ENCODE measurements at regions not wholly inside any gene's neighbourhood (a gene's known extent, or its start where the extent isn't known, plus 50 kb on each side); places are given as distances from the start of the nearest gene placed in this dataset.
A peak's percentile ranks its signal among the peaks of the same experiment; 100 is the strongest.
"Not testable (repeated sequence)": the region's sequence is repeated elsewhere in the genome, so short reads cannot be mapped to it uniquely, and the experiment has no call there.

- no peak for FAIRE-seq
- DNase-seq (ENCODE audit: low spot score) = no peak
These were observed 698.6 kb upstream of the B3GALT2 start for GRCh38 chr1:193884848-193885558.

GRCh38 chr1:193877920-193878319 is 691.5 kb upstream of the B3GALT2 start:
- not testable (repeated sequence) for FAIRE-seq; DNase-seq (ENCODE audit: low spot score)

- FAIRE-seq = no peak
- no peak for DNase-seq (ENCODE audit: low spot score)
These were observed 682.0 kb upstream of the B3GALT2 start for GRCh38 chr1:193868425-193868824.

DNA sequence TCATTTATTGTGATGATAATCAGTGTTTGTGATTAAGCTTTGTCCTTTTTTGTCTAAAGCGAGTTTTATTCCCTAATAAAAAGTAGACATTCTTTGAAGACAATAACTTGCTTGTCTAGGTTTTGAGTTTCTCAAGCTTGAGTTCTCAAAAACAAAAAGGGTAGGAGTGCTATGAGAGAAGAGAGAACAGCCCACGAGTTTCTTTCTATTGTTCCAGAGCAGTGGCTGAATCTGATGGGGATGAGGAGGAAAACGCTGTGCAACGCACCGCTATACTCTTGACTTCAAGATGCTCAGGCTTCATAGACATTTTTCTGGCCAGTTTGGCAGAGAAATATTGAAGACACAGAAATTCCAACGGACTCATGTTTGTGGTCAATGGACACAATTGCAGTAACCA is 669.8 kb upstream of the B3GALT2 start:
- no peak for FAIRE-seq

DNA sequence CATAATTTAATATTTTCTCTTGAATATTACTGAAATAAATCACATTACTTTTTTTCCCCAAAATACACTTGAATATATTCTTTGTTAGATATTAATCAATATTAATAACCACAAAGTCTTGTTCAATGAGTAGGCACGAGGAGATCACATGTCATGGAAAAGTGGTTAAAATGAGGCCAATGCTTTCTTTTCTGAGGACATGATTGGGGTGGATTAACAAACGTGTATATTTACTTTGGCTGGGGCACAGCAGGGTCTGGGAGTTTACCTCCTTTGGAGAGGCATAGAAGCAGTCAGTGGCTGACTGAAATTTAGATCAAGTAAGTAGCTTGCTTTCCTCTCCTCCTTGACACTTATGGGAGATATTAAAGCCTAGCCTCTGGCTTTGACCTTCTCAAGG is 664.3 kb upstream of the B3GALT2 start:
- no peak for DNase-seq (ENCODE audit: low spot score)

More for the DNA sequence above, 669.8 kb upstream of the B3GALT2 start:
- no peak for DNase-seq (ENCODE audit: low spot score)

DNA sequence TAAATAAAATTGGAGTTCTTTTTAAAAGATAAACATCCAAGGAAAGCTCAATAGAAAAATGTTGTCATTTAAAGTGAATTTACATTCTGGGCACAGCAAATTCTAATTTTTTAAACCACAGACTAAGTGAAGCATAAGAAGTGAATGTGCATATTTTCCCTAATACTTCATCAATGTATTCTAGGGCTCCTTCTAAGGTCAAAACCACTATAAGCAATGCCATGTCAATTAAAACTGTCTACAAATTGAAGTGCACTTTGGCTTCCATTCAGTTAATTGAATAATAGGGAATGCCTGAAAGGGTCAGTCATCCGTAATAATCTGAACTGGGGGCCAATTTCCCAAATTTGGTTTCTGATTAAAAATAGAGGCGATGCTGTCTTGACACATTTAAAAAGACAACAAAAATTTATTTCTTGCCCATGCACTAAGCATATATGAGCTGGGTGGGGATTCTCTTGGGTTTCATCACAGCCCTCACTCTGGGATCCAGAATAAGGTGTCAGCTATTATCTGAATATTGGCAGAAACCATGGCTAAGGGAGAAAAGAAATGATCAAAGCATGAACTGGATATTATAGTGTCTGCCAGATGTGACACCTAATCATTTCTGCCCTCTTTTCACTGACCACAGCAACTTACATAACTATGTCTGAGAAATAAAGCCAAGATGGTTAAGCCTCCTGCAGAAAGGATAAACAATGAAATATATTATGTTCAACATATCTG is 660.6 kb upstream of the B3GALT2 start:
- DNase-seq (ENCODE audit: low spot score) (no peak), FAIRE-seq (no peak)

More for the DNA sequence above, 664.3 kb upstream of the B3GALT2 start:
- FAIRE-seq = no peak

- DNase-seq (ENCODE audit: low spot score) = no peak
- no peak for FAIRE-seq
These were observed 660.0 kb upstream of the B3GALT2 start for GRCh38 chr1:193846411-193846810.

DNA sequence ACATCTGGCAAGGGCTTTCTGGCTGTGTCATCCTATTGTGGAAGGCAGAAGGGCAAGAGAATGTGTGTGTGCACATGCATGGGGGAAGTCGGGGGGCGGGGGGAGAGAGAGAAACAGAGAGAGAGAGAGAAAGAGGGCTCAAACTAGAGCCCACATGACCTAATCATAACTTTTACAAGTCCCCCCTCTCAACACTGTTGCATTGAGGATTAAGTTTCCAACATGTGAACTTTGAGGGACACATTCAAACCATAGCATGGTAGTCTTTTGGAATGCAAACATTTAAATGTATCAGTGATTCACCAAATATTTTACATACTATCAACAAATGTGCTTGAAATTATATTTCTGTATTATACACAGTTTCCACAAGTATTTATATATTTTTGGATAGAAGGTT is 655.4 kb upstream of the B3GALT2 start:
- DNase-seq (ENCODE audit: low spot score) (no peak), FAIRE-seq (no peak)

DNA sequence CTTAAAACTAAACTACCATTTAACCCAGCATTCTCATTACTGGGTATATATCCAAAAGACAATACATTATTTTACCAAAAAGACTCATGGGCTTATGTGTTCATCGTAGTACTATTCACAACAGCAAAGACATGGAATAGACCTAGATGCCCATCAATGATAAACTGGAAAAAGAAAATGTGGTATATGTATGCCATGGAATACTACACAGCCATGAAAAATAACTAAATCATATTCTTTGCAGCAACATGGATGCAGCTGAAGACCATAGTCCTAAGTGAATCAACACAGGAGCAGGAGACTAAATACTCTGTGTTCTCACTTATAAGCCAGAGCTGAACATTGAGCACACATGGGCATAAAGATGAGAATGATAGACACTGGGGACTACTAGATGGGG is 645.1 kb upstream of the B3GALT2 start:
- no peak for FAIRE-seq

DNA sequence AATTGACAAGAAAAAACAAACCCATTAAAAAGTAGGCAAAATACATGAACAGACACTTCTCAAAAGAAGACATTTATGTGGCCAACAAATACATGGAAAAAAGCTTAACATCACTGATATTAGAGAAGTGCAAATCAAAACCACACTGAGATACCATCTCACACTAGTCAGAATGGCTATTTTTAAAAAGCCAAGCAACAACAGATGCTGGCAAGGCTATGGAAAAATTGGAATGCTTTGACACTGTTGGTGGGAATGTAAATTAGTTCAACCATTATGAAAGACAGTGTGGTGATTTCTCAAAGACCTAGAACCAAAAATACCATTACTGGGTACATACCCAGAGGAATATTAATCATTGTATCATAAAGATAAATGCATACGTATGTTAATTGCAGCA is 641.1 kb upstream of the B3GALT2 start:
- FAIRE-seq = no peak
- DNase-seq (ENCODE audit: low spot score) = no peak

More for the DNA sequence above, 645.1 kb upstream of the B3GALT2 start:
- DNase-seq (ENCODE audit: low spot score) = no peak

GRCh38 chr1:193819376-193819775 is 633.0 kb upstream of the B3GALT2 start:
- DNase-seq (ENCODE audit: low spot score) (no peak), FAIRE-seq (no peak)

DNA sequence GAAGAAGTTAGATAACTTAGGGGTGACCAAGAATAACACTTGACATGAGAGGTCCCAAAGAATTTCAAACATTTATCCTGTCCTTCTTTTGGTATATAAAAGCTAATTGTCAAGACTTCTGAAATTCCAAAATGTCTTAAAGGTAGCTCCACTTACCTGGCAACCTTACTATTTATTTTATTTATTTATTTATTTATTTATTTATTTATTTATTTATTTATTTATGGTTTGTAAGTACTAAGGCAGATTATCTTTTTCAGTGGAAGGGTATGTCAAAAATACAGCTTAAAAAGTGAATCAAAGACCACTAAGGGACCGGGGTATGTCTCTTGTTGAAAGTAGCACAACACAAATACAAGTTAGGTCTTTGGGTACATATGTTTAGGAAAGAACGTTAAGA is 620.8 kb upstream of the B3GALT2 start:
- FAIRE-seq (no peak), DNase-seq (ENCODE audit: low spot score) (no peak)

GRCh38 chr1:193806079-193807048 is 620.0 kb upstream of the B3GALT2 start:
- FAIRE-seq = no peak
- no peak for DNase-seq (ENCODE audit: low spot score)

DNA sequence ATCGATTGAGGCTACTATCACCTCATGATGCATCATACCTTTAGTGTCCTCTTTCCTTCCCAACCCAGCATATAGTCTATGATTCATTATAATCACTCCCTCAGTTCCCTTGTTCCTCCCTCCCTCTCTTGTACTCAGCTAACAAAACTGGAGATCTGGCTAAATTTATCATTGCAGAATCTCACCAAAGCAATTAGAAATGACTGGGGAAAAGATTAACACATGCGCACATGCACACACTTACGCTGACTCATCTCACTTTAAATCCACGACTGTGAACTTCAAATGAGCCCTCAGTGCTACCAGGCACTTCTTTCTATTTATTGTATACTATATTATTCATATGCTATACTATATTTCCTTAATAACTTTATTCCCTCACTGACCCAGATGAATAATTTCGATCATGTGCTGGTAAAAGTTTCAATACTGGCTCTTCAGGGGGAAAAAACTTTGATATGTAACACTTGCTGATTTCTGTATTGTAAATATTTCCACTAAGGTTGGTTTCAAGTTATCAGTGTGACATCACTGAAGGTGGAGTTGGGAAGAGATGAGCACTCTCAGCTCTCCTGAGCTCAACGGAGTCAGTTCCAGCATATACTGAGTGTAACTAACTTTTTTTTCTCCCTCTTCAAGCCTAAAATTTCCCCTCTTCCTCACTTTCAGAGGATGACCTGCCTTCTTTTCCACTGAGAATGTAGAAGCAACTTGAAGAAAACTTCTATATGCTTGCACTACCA is 613.7 kb upstream of the B3GALT2 start:
- peak; percentile 11 for DNase-seq (ENCODE audit: low spot score)
- FAIRE-seq = no peak

GRCh38 chr1:193799371-193799770 is 613.0 kb upstream of the B3GALT2 start:
- FAIRE-seq = no peak

GRCh38 chr1:193794239-193794638 is 607.8 kb upstream of the B3GALT2 start:
- no peak for DNase-seq (ENCODE audit: low spot score)
- FAIRE-seq = no peak

More at GRCh38 chr1:193799371-193799770, 613.0 kb upstream of the B3GALT2 start:
- no peak for DNase-seq (ENCODE audit: low spot score)

DNA sequence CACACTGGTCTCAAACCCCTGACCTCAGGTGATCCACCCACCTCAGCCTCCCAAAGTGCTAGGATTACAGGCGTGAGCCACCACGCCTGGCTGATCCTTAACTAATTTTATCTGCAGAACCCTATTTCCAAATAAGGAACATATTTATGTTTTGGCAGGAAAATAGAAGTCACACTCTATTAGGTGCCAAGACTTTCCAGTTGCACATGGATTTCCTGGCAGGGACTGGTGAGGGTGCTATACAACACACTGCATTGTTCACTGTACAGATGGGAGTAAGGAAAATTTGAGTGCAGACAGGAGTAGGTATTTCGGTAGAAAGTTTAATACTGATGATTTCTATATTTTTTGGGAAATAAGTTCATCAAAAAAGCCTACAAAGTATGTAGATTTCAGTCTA is 605.3 kb upstream of the B3GALT2 start:
- FAIRE-seq = no peak

DNA sequence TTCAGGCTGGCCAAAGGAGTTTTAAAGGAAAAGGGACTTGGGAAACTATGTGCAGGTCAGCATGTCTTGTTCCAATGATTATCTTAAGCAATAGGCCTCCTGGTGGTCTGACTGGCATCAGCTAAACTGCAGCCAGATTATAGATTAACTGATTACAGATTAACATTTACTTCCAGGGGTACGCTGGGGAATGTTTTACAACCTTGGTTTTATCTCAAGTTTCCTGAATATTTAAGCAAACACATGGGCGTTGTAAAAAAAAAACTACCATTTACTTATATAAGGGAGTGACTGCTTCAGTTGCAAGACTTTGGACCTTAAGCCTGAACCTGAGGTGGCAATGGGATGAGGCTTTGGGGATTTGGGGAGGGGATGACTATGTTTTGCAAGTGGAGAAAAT is 600.6 kb upstream of the B3GALT2 start:
- FAIRE-seq (no peak), DNase-seq (ENCODE audit: low spot score) (no peak)

More for the DNA sequence above, 605.3 kb upstream of the B3GALT2 start:
- DNase-seq (ENCODE audit: low spot score) = no peak

DNA sequence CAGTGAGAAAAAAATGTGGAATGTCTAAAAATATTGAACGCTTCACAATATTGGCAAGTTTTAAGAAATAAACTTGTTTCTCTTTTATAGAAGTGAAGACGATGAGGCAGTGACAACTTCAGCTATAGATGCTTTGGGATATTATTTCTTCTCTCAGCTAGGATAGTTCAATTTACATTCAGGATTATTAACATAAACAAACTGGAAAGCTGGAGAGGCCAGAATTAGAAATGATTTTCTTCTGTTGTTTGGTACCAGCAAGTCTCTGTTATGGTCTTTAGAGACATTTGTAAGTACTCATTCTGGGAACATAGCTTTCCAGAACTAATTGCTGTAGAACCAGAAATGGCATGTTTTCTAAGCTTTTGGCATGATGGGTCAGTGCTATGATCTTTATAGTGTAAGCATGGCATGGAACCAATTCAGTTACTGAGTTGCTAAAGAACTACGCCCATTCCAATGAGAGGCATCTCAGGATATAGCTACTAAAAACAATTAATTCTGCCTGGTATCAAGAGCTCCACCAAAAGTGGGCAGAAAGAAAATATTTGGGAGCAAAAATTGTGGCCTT is 599.5 kb upstream of the B3GALT2 start:
- DNase-seq (ENCODE audit: low spot score) (no peak), FAIRE-seq (no peak)

DNA sequence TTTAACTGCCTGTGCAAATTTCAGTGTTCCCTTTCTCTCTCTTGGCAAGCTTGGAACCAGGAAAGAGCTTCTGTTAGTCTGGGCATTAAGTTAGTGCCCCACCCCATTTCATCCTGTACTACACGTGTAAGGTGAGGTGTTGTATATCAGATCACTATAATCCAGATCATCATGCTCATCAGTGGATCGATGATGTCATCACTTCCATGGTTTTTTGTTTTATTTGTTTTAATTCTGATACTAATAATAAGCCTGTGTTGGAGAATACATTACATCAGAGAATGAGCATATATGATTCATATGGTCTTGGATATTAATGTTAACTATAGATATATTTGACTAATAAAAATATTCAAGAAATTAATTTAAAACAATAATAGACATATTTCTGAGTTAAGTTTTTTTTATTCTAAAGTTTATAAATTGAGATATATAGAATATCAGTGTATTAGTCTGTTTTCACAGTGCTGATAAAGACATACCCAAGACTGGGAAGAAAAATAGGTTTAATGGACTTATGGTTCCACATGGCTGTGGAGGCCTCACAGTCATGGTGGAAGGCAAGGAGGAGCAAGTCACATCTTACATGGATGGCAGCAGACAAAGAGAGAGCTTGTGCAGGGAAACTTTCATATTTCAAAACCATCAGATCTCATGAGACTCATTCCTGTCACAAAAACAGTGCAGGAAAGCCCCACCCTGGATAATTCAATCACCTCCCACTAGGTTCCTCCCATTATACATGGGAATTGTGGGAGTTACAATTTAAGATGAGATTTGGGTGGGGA is 588.3 kb upstream of the B3GALT2 start:
- no peak for DNase-seq (ENCODE audit: low spot score)
- peak; percentile 30 for FAIRE-seq

Data from RCC 7860 (cell line).